ENCODE measurements at regions not wholly inside any gene's neighbourhood (a gene's known extent, or its start where the extent isn't known, plus 50 kb on each side); places are given as distances from the start of the nearest gene placed in this dataset.

DNA sequence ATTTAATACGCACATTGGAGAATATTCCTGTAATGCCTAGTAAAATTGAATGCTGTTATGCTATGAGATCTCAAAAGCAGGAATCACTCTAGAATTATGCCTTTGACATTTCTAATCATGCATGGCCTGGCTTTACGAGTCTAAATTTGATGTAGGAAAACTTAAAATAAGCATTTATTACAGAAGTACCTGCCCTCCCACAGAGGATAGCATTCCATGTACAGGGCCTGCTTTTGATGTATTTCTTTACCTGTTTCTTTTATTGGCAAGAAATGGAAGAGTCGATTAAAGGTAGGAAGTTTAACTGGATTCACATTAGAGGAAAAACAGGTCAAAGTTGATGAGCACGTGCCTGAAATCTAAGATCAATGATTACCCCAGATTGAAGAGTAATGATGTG is 219.5 kb downstream of the PCDH7 start:
- DNase-seq (ENCODE audit: low read depth in 3 of 3), result no peak

DNA sequence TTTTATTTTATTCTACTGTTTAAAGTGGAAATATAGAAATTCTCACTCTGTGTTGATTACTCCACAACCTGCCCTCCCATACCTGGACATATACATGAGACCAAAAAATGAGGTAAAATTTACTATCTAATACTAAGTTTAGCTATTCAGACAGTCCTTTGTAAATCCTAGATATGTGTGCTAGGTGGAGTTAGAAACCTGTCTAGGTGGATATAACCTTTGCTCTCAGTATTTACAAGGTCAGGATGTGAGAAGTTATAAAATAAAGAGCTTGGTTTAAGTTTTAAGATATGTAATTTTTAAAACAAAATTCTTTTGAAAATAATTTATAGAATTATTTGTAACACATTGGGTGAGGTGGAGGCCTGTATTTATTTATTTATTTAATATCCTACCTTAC is 221.5 kb downstream of the PCDH7 start:
- DNase-seq (ENCODE audit: low read depth in 3 of 3), result no peak

DNA sequence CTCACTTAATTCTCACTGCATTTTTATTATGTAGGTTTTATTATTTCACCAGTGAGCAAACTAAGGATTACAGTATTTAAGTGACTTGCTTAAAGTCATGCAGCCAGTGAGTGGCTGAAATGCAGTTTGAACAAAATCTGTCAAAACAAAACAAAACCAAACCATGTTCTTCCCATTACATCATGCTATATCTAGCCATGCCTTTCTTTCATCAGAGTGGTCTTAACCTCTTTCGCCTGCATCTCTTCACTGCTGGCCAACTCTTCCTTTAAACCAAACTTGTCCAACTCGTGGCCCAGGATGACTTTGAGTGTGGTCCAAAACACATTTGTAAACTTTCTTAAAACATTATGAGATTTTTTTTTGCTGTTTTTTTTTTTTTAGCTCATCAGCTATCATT is 223.2 kb downstream of the PCDH7 start:
- no peak for DNase-seq (ENCODE audit: low read depth in 3 of 3)

DNA sequence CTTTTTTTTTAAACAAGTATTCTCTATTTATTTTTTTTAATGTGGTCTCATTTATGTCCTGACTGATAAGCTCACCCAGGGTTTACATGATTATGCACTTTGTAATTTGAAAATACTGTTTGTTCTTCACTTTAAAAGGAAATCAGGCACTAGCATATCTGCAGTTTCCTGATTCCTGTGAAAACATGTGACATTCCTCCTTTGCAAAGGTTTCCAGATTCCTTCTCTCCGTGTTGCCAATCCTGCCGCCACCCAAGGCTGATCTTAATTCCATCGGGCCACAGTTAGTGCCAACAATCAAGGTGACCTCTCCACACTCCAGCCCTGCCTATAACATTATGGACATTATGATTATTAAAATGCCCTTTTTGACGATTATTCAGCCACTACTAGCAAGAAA is 225.4 kb downstream of the PCDH7 start:
- no peak for DNase-seq (ENCODE audit: low read depth in 3 of 3)

DNA sequence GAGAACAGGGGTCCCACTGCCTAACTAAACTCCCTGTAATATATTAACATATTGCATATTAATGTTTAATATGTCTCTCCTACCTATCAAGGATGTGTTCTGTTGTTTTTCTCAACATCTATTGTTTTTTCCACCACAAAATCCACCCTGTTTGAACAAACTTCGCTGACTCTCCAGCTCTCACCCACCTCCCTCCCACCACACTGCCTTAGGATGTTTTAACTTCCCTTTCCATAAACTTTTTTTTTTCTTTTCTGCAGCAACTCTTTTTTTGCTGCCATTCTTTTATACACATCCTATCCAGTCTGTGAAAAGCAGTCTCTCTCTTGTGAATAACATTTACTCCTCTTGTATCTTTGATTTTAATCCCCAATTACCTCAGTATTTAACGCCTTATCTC is 226.1 kb downstream of the PCDH7 start:
- no peak for DNase-seq (ENCODE audit: low read depth in 3 of 3)

DNA sequence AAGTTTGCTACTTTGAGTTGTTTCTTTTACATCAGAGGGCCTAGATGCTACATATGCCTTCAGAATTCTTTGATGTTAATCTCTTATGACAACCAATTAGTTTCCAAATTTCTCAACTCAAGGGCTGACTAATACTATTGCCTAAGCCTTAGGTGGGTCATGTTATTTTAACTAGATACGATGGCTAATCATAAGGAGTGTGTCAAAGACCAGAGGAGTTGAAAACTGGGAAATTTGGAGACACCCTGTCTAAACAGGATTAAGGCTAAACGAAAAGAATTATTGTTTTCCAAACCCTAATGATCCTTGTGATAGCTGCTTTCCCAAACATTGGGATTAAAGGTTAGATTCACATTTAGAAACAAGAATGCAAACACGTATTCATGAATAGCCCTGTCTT is 228.5 kb downstream of the PCDH7 start:
- DNase-seq (ENCODE audit: low read depth in 3 of 3), result no peak

DNA sequence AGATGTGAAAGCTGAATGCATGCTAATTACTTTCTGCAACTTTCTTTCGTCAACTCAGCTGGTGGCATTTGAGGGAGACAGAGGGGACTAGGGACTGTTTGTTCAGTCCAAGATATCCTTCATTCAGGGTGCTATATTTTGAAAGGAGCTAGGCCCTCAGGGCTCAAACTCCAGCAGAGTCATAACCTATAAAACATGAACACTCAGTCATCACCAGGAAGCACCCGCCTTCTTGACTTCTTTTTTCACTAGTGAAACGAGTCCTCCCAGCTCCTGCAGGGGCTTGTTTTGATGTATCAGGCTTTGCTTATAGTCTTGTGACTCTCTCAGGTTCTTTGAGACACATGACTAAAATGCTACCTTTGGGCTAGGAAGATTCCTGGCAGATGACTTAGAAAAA is 230.6 kb downstream of the PCDH7 start:
- DNase-seq (ENCODE audit: low read depth in 3 of 3), result no peak

DNA sequence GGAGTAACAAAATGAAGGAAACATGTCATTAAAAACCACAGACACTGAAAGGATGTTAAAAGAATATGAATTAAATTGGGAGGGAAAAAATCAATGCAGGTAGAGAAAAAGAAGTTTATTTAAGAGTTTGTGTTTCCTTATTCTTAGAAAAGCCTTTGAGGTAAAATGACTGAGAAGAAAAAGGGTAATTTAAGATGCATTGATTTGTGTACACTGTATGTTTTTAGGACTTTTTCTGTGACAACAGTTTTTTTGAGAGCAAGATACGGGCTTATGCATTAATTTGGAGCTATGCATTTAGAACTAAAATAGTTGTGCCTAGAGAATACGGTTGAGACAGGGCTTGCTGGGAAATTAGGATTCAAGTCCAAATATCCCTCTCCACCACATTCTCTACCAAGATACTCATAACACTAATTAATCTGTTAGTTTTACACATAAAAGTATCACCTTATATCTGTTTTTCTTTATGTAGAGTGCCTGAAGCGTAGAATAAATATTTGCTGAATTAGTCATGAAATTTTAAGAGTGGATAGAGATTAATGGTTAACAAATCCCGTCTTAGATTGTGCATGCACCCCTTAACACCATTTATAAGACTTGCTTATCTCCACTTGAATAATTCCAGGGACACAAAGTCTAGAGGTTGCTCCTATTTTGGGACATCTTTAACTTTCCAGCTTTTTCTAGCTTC is 232.5 kb downstream of the PCDH7 start:
- DNase-seq (ENCODE audit: low read depth in 3 of 3), result no peak

DNA sequence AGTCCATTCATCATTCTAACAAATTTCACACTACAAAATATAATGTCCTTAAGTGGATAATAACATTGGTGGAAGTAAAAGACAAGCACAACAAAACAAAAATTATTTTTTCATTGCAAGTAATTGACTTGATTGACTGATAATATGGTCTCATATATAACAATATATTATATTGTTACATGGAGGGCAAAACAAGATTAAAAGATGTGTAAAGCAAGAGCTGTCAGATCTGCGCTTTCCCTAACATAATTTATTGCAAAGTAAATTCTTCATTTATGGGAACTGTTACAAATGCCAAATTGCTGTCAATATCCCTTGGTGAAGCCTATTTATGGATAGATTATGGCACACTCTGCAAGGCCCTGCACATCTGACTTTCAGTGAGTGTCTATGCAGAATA is 233.6 kb downstream of the PCDH7 start:
- DNase-seq (ENCODE audit: low read depth in 3 of 3), result no peak

DNA sequence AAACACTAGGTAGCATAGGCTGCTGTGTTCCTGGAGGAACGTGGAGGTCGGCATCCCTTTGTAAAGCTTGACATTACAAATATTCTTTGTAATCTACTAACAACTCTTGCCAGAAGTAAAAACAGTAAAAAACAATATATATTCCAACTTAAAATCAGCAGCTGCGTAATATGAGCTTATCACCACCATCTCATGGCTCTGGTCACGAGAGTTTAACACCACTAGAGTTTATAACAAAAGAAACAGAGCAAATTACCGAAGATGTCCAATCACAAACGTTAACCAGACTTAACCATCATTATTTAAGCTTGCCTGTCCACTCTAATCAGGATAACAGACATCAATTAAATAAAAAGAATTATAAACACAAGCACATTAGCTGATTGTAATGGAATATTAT is 236.7 kb downstream of the PCDH7 start:
- no peak for DNase-seq (ENCODE audit: low read depth in 3 of 3)

DNA sequence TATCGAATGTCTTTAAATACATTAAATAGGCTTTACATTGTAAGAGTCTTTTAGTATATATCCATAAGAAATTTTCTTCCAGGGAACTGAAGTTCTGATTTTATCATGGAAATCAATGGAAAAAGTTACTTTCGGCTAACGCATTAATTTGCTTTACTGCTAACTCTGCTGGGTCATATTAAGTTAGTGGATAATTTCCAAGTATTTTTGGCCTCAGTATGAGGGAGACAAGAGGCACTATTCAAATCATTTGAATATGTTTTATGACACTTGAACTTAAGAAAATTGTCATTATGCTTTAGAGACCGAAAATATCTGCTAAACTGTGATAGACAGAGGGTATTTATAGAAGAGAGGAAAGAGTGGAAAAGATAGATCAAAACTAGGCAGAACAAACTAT is 237.5 kb downstream of the PCDH7 start:
- DNase-seq (ENCODE audit: low read depth in 3 of 3), result no peak

DNA sequence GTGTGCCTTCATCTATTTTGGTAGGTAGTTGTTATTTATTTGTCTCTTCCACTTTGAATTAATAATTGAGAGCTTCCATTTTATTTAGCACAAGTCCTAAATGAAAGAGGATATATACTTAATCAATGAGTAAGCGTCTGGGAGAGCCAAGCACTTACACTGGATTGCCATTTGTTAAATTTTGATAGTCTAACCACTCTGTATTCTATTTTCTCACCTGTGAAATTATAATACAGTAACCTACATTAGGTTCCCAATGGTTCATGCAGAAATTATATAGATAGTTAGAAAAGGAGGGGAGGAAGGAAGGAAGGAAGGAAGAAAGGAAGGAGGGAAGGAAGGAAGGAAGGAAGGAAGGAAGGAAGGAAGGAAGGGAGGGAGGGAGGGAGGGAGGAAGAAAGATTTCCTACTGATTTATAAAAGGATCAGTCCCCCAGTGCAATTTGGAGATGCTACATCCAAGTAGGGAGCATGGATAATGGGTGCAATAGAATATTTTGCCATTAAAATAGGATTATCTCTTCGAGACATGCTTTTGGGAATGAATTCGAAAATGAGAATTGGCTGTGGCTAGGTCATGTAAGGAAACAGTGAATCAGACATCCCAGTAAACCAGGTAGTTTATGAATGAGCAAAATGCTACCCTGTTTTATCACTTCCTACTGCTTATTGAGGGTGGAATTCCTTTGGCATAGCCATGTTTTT is 239.8 kb downstream of the PCDH7 start:
- DNase-seq (ENCODE audit: low read depth in 3 of 3), result no peak

DNA sequence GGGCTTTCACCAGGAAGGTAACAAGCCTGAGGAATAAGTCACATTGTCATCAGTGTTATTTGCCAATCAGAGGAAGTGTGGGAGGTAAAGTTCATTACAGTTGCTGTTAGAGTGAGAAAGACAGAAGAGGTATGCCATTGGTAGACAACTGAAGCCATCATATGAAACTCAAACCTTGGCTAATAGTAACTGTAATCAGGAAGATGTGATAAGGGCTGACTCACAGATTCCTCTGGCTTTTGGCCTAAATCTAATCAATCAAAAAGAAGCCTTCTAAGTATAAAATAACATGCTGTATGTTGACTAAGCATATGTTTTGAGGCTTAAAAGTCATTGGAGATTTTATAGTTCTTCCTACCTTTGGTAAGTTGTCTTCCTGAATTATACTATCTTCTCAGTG is 242.8 kb downstream of the PCDH7 start:
- DNase-seq (ENCODE audit: low read depth in 3 of 3), result no peak

DNA sequence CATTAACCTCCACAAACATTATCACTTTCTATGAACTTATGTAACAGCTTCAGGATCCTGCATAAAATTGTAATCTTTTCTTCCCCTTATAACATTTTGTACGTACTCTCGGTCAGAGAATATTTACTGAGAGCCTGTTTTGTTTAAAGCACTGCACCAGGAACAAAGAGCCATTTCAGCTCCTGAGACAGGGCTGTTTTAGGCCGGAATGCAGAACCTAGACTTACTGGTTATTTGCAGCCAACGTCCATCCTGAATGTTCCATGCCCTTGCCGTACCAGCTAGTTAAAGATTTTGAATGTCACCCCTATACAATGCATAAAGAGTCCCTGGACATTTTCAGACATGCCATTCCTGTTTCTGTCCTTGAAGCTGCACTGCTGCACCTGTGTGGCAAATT is 248.8 kb downstream of the PCDH7 start:
- DNase-seq (ENCODE audit: low read depth in 3 of 3), result no peak

DNA sequence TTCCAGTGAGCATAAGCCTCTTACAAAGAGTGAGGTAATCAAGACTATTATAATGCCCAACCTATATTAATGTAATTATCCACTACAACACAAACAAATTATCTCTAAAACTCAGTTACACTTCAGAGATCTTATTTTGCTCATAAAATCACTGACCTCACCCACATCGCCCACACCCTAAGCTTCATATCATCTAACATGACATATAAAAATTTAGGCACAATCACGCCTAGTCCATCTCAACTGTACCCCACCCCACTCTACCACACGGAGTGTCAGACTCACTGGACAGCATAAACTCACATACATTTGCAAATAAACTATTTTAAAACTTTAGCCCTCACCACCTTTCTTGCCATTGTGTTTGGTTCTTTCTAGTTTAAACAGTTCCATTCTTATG is 252.4 kb downstream of the PCDH7 start:
- no peak for DNase-seq (ENCODE audit: low read depth in 3 of 3)

DNA sequence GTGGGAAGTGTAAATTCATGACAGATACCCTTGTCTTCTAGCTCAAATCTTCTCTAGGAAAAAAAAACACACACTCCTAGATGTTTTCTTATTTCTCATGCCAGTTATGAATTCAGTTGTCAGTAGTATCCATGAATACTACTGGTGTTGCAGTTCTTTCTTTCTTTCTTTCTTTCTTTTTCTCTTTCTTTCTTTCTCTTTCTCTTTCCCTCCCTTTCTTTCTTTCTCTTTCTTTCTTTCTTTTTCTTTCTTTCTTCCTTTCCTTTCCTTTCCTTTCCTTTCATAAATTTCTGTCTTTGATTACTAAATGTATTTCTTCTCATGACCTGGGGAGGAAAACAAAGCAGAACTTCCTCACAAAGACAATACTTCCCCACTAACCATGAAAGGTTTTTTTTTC is 253.8 kb downstream of the PCDH7 start:
- no peak for DNase-seq (ENCODE audit: low read depth in 3 of 3)

DNA sequence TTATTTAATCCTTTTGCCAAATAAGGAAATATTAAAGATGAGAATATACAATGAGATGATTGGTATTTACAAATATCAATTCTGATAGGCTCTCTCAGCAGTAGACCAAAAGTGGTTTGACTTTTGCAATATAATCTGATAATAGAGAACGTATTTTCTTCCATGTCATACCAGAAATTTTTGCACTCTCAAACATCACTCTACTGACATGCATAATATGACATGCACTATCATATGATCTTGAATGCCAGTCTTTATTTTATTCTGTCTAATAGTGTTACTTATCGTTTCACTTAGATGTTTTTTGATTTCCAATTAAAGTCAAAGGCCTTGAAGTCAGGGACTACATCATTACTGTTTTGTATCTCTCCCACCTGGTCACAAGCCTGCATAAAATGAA is 259.2 kb downstream of the PCDH7 start:
- DNase-seq (ENCODE audit: low read depth in 3 of 3), result no peak

DNA sequence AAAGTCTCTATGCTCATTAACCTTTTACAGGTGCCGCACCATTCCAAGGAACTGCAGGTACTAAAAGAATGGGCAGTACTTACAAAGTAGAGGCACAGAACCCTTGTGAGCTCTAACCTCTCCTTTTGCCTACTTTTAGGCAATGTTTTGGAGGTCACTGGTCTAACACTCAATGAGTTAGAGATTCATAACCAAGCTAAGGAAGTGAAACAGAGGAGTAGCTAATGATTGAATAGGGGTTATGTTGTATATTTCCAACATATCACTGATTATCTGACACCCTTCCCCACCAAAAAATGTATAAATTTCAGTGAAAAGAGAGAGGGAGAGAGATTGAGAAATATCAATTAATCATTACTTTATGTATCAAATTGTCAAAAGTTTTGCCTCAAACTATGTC is 269.3 kb downstream of the PCDH7 start:
- no peak for DNase-seq (ENCODE audit: low read depth in 3 of 3)

DNA sequence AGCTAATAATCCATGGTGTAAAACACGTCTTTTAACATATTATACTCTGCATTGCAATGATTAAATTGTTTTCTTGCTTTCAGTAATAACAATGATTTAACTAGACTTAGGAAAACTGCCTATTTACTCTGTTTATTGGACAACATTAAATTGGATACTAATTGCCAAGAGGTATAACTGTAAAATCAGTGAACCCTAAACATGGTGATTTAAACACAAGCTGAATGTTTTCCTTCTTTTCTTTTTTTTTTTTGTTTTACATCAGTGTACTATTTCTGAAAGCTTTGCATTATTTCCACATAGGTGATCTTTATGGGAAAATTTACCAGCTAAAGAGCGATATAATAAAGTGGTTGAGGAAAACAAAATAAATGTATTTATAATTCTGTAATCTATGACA is 276.7 kb downstream of the PCDH7 start:
- no peak for DNase-seq (ENCODE audit: low read depth in 3 of 3)

DNA sequence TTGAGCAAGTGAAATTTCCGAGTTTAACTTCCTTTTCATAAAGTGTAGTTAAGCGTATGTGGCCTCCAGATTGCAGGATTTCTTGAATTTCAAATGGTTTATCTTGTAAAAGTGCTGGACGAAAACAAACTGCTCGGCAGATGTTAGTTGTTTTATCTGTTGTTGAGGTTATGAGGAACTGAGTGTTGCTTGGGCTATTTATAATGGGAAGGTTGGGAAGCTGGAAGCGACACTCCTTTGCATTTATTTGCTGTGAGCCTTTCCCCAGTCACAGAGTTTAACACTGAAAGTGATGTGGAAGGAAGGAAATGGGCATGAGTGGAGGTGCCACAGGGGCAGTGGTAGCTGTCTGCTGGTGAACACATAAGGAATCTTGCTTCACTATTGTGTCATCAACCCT is 284.9 kb downstream of the PCDH7 start:
- no peak for DNase-seq (ENCODE audit: low read depth in 3 of 3)

DNA sequence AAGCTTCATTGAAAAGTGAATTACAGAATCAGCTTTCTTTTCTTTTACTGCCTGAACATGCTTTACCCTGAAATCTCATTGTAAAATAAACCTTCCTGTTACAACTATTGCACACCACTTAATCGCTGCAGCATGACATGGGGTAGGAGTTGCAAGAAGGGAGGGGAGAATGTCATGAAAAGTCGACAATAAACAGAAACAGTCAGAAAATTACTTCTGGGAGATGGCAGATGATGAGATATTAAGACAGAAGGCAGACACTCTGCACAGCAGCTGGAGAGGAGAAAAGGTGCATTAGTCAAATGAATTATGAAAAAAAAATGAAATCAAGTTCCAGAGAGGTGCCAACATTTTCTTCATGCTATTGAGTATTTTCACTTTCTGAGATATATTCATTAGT is 287.7 kb downstream of the PCDH7 start:
- no peak for DNase-seq (ENCODE audit: low read depth in 3 of 3)

DNA sequence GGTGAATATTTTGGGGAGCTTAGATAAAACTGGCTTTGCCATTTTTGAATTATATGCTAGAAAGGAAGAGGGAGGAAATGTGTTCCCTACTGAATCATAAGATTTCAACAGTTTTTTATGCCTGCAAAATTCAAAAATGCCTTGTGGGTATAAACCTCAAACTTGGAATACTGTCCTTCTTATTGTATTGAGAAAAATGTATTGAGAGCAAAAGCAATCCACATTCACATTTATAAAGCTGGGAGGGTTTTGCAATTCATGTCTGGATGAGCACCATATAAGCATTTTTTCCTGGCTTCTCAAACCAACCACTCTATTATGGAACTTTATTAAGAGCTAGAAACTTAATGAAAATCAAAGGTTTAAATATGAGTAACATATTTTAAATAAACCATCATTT is 289.8 kb downstream of the PCDH7 start:
- DNase-seq (ENCODE audit: low read depth in 3 of 3), result no peak

DNA sequence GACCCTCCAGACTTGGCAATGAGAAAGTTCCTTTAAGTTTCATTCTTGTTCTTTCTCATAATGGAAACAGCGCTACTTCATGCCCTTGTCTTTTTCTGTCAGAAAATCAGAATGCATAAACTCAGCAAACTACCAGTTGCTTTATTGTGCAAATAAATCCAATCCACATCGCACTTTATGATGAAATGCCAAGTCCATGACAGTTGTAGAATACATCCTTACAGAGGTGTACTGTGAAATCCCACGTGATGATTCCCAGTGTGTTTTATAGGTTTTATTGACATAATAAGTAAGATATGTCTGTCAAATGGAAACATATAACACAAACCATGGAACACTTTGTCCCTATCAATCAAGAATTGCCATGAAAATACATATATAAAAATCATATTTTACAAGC is 295.0 kb downstream of the PCDH7 start:
- no peak for DNase-seq (ENCODE audit: low read depth in 3 of 3)

All from stimulated activated CD4-positive, alpha-beta T cell treated with anti-CD3 and anti-CD28 coated beads, TNF-alpha, amount 100 ng/mL, for 24 hours (primary cell).